HG02571 (cell line): ENCODE measurements at regions not wholly inside any gene's neighbourhood (a gene's known extent, or its start where the extent isn't known, plus 50 kb on each side); places are given as distances from the start of the nearest gene placed in this dataset.

Experiments used
- ATAC-seq: cut with Tn5 transposase; IDR thresholded peaks from one replicate; pipeline ENCODE4 v1.9.1; 2021; ENCODE audit warnings: mild to moderate bottlenecking, moderate library complexity; ENCODE audit not compliant: unreplicated experiment

GRCh38 chr20:19923762-19924161 is 93.4 kb upstream of the NAA20 start:
- no peak for ATAC-seq

DNA sequence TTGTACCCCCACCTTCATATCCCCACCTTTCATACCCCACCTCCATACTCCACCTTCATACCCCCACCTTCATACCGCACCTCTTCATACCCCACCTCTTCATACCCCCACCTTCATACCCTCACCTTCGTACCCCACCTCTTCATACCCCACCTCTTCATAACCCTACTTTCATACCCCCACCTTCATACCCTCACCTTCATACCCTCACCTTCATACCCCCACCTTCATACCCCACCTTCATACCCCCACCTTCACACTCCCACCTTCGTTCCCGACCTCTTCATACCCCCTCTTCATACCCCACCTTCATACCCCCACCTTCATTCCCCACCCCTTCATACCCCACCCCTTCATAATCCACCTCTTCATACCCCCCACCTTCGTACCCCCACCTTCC is 92.9 kb upstream of the NAA20 start:
- ATAC-seq = no peak

DNA sequence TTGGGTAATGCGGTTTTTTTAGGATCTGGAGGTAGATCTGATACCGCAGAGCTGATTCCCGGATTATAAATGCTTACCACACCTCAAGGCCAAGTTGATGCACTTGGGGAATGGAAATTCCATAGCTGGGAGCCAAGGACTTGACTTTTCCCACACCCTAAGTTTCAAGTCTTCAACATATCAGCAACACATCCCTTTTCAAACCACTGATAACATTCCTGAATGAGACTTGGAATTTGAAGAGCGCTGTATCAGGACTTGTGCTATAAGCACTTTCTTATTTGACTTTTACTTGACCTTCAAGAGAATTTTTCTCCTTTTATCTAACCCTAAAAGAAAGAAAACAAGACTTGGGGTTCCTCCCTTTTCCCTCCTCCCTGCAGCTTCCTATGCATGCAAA is 90.6 kb upstream of the NAA20 start:
- ATAC-seq = no peak

GRCh38 chr20:19928328-19929011 is 88.7 kb upstream of the NAA20 start:
- no peak for ATAC-seq

- ATAC-seq = no peak
These were observed 88.2 kb upstream of the NAA20 start for GRCh38 chr20:19929012-19929360.

GRCh38 chr20:19929481-19930145 is 87.5 kb upstream of the NAA20 start:
- no peak for ATAC-seq

- ATAC-seq = no peak
These were observed 86.7 kb upstream of the NAA20 start for GRCh38 chr20:19930426-19930825.

DNA sequence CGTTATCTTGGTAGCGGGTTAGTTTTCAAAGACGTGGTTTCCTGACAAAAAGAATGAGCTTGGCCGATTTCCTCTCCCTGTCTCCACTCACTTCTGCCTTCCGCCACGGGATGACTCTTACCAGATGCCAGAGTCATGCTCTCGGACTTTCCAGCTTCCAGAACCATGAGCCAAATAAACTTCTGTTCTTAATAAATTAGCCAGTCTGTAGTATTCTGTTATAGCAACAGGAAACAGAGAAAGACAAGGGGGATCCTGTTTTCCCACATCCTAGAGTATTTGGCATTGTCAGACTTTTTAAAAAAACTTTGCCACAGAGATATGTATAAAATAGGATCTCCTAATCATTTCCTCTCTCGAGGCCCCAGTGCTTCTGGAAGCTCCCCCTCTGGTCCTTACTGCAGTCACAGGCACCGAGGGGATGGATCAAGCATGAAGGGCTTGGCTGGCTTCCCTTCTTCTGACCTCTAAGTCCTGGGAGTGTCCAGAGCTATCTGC is 84.9 kb upstream of the NAA20 start:
- no peak for ATAC-seq

- no peak for ATAC-seq
These were observed 82.2 kb upstream of the NAA20 start for GRCh38 chr20:19934792-19935491.

- no peak for ATAC-seq
These were observed 81.3 kb upstream of the NAA20 start for GRCh38 chr20:19935842-19936241.

DNA sequence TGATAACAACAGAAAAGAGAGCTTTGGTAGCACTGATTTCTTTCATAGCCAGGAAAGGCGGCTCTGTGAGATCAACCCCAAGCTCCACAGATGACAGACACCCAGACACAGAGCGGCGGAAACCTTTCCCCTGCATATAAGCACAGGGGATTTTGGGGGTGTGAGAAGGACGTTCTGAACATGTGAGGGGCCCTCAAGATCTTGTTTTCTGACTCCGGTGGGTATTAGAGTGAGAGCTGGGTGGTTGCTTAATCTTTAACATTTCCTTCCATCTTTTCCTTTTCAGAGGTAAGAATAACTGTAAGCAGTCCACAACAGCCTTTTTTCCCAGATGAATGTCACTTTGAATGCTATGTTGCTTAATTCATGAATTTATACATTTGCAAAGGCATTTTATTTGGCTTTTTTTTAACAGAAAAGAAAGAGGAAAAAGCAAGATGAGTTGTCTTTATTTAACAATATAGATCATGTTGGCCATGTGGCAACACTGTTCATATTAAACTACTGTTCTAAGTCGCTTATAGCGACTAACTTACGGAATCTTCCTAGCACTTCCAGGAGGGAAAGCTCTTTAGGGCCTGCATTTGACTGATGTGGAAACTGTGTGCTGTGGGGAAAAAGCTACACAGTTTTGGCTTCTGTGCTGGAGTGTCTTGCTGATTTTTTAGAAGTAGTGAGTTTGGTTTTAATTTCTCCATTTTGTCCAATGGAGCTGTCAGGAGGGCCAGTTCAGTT is 80.5 kb upstream of the NAA20 start:
- no peak for ATAC-seq

DNA sequence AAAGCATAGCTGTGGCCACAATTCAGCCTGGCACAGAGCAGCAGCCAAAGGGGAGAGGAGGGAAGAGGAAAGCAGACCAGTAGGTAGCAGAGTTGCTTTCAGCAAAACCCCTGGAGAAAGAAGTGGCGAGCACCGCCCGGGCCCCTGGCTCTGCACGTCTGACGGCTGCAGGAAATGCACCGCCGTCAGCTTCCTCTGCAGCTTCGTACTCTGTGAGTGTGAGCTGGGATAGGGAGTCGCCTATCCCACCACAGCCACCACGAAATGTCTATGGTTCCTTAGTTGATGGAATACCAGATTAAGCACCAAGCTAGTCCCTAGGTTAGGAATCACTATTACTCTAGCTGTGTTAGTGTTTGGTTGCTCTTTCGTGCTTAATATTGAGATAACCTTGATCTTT is 79.9 kb upstream of the NAA20 start:
- ATAC-seq = no peak

GRCh38 chr20:19937651-19938420 is 79.3 kb upstream of the NAA20 start:
- ATAC-seq = peak; percentile 93

- no peak for ATAC-seq
These were observed 78.6 kb upstream of the NAA20 start for GRCh38 chr20:19938421-19939090.

DNA sequence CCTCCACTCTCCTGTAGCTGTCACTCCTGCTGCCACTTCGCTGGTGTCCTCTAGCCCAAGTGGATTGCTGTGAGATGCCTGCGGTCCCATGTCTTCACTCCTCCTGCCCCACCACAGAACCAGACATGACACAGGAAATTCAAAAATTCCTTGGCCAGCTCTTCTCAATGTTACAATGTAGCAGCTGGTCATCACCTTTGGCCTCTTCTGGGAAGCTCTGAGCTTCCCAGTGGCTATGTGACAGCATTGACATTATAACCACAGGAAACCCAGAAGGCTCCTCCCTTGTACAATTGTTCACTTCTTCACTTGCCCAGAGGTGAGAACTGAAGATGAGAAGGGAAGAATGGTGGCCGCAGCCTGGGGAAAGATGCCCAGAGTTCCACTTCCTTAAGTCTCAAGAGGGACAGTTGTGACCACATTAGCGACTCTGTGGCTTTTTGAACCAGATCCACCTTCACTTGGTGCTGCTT is 76.1 kb upstream of the NAA20 start:
- no peak for ATAC-seq

- no peak for ATAC-seq
These were observed 74.6 kb upstream of the NAA20 start for GRCh38 chr20:19942611-19943010.

- no peak for ATAC-seq
These were observed 74.1 kb upstream of the NAA20 start for GRCh38 chr20:19943061-19943521.

DNA sequence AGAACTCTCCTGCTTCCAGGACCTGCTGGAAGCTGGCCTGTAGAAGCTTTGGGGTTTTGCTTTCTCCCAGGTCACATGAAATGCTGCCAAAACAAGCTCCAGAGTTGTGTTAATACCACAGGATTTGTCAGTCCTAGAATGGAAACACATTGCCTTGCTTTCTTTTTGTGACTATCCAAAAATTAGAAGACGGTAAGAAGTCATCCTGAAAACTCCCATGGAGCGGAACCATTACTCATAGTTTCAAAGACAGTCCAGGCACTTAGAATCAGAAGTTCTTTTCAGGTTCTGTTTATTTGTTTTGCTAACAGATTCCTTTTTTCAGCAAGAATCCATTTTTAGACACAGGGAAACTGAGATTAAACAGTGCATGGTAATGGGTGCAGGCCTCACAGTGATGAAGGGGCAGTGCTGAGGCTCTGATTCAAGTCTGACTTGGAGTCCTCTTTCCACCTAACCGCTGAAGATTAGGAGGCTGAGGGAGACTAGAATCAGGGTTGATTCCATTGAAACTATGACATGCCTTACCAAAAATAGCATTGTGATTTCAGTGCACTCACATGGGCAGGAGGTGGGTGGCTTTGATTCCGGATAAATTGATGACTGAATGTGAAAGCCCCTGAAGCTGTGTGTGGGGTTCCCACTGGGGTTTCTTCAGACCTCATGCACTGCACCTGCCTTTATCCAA is 72.2 kb upstream of the NAA20 start:
- peak; percentile 36 for ATAC-seq
